ENCODE measurements at regions not wholly inside any gene's neighbourhood (a gene's known extent, or its start where the extent isn't known, plus 50 kb on each side); places are given as distances from the start of the nearest gene placed in this dataset.

DNA sequence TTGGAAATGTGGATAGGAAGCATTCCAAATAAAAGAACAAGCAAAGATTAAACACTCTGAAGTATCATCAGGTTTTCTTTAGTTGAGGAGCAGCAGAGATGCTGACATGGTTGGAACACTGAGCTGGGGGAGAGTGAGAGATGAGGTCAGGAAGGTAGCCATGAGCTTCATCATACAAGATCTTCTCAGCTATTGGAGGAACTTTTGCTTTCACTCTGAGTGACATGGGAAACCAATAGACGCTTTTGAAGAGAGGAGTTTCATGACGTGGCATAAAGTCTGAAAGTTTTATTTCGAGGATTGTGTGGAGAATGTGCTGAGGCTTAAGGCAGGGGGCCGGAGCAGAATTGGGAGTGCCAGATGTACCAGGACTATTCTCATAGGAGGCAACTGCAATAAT is 616.2 kb upstream of the CAMK1G start:
- Histone ChIP-seq H3K27ac (no peak overlapping the region), H3K27me3 (replicated peaks; ENCODE audit: insufficient read depth) (no peaks in the 10 kb centered on the region), H3K9me3 (no peaks in the 10 kb centered on the region), H3K4me1 (ENCODE audit: control insufficient read depth in 1 of 2, low read depth in 2 of 2) (no peaks in the 10 kb centered on the region), H3K36me3 (no peaks in the 10 kb centered on the region), H3K4me3 (no peak overlapping the region)
- DNase-seq (ENCODE audit: low spot score) (no peak), ATAC-seq (ENCODE audit: insufficient number of reproducible peaks, low FRiP score, low read depth) (no peak)
- TF ChIP-seq, protein P1, sequence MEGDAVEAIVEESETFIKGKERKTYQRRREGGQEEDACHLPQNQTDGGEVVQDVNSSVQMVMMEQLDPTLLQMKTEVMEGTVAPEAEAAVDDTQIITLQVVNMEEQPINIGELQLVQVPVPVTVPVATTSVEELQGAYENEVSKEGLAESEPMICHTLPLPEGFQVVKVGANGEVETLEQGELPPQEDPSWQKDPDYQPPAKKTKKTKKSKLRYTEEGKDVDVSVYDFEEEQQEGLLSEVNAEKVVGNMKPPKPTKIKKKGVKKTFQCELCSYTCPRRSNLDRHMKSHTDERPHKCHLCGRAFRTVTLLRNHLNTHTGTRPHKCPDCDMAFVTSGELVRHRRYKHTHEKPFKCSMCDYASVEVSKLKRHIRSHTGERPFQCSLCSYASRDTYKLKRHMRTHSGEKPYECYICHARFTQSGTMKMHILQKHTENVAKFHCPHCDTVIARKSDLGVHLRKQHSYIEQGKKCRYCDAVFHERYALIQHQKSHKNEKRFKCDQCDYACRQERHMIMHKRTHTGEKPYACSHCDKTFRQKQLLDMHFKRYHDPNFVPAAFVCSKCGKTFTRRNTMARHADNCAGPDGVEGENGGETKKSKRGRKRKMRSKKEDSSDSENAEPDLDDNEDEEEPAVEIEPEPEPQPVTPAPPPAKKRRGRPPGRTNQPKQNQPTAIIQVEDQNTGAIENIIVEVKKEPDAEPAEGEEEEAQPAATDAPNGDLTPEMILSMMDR (IDR thresholded peaks at IDR 0.05) = no peak

DNA sequence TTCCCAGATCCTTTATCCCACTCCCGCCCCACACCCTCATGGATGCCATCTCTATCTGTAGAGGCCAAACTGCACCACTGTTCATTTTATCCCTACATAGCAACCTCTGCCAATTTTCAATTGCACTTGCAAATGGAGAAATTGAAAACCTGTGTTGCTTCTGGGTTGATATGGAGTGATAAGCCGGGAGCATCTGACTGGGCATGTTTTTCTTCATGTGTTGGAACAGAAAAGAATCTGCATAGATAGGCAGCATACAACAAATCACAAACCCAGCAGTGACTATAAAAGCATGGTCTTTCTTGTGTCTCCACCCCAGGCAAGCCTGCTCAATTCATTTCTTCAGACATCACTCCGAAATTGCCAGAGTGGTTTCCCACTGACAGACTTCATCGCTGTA is 608.8 kb upstream of the CAMK1G start:
- TF ChIP-seq, protein P1 (IDR thresholded peaks at IDR 0.05) = no peak
- DNase-seq (ENCODE audit: low spot score) = no peak
- no peaks in the 10 kb centered on the region for H3K27me3 ChIP-seq (replicated peaks; ENCODE audit: insufficient read depth)
- H3K9me3 ChIP-seq = no peaks in the 10 kb centered on the region
- H3K4me3 ChIP-seq = no peak overlapping the region
- no peaks in the 10 kb centered on the region for H3K36me3 ChIP-seq
- no peak for ATAC-seq (ENCODE audit: insufficient number of reproducible peaks, low FRiP score, low read depth)
- H3K4me1 ChIP-seq (ENCODE audit: control insufficient read depth in 1 of 2, low read depth in 2 of 2) = no peaks in the 10 kb centered on the region
- H3K27ac ChIP-seq = no peak overlapping the region

DNA sequence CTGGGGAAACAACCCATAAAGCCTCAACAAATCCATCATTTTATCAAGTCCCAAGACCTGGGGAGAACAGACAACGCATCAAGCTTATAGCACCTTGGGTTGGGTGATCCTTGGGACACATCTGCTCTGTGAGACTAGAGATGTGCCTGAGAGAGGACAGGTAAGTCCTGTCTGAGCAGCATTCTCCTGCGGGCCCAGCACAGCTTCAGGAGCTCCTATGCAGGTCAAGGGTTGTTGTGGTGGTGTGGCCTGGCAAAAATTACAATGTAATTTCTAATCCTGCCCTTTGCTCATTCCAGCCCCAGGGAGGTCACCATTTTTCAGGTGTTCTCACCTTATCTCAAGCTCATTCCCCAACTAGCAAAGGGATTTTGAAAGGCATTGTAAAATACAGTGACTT is 608.1 kb upstream of the CAMK1G start:
- Histone ChIP-seq H3K36me3 (no peaks in the 10 kb centered on the region), H3K27ac (no peak overlapping the region), H3K27me3 (replicated peaks; ENCODE audit: insufficient read depth) (no peaks in the 10 kb centered on the region), H3K4me1 (ENCODE audit: control insufficient read depth in 1 of 2, low read depth in 2 of 2) (no peaks in the 10 kb centered on the region), H3K4me3 (no peak overlapping the region), H3K9me3 (no peaks in the 10 kb centered on the region)
- TF ChIP-seq, protein P1 (IDR thresholded peaks at IDR 0.05) = no peak
- ATAC-seq (ENCODE audit: insufficient number of reproducible peaks, low FRiP score, low read depth) (no peak), DNase-seq (ENCODE audit: low spot score) (no peak)

DNA sequence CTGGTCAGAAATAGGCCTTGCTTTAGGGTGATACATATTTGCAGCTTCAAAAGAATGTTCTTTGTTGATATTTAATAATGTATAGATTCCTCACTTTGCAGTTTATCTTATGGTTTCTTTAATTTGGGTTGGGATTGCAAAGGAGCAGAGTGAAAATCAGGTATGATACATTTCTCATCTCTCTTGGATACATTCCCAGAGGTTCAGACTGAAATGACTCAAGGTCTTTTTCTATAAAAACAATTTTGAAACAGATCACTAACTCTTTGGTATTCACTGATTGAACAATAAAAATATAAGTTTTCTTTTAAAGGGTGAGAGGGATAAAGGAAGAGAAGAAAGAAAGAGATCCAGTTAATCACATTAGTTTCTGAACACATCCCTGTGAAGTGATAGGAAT is 606.5 kb upstream of the CAMK1G start:
- Histone ChIP-seq H3K27me3 (replicated peaks; ENCODE audit: insufficient read depth) (no peaks in the 10 kb centered on the region), H3K27ac (no peak overlapping the region), H3K4me1 (ENCODE audit: control insufficient read depth in 1 of 2, low read depth in 2 of 2) (no peaks in the 10 kb centered on the region), H3K36me3 (no peaks in the 10 kb centered on the region), H3K4me3 (no peak overlapping the region), H3K9me3 (no peaks in the 10 kb centered on the region)
- DNase-seq (ENCODE audit: low spot score) (no peak), ATAC-seq (ENCODE audit: insufficient number of reproducible peaks, low FRiP score, low read depth) (no peak)
- TF ChIP-seq, protein P1 (IDR thresholded peaks at IDR 0.05) = no peak

DNA sequence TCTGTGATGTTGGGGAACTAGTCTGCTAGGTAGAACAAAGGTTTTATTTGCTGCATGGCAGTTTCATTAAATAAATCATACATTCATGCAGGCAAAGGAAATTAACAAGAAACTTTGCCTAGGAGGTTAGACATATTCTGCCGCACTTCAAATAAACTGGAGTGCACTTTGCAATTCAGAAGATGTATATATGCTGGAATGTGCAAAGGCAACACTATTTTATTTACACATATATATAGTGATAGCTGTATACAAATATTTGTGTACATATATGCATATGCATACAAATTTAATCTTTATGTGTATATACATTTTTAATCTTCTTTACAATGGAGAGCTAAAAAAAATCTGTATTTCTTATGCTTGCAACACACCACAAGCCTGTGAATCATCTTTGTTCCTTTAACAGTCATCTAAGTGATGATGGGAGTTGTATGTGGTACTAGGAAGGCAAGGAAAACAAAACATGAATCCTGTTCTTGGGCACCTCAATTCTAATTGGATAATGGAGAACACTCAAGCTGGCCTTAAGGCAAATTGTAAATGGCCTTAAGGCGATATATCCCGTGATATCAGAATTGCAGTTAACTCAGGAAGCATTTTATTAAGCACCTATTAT is 605.8 kb upstream of the CAMK1G start:
- no peaks in the 10 kb centered on the region for H3K36me3 ChIP-seq
- no peak overlapping the region for H3K27ac ChIP-seq
- H3K27me3 ChIP-seq (replicated peaks; ENCODE audit: insufficient read depth) = no peaks in the 10 kb centered on the region
- H3K4me1 ChIP-seq (ENCODE audit: control insufficient read depth in 1 of 2, low read depth in 2 of 2) = no peaks in the 10 kb centered on the region
- ATAC-seq (ENCODE audit: insufficient number of reproducible peaks, low FRiP score, low read depth) = no peak
- TF ChIP-seq, protein P1 (IDR thresholded peaks at IDR 0.05) = no peak
- no peak for DNase-seq (ENCODE audit: low spot score)
- no peaks in the 10 kb centered on the region for H3K9me3 ChIP-seq
- H3K4me3 ChIP-seq = no peak overlapping the region

Data from thoracic aorta (tissue), 2 donors.